Neural cell (in vitro differentiated cells): ENCODE measurements at regions not wholly inside any gene's neighbourhood (a gene's known extent, or its start where the extent isn't known, plus 50 kb on each side); places are given as distances from the start of the nearest gene placed in this dataset.

ENCODE experiments used
- H2AFZ ChIP-seq: fragments of 200-600, 300-800 bp; sonication (generic), shearing (Covaris generic); 2 replicates; pipeline ENCODE4 v1.6.0; 2014; ENCODE audit warnings: low read depth, mild to moderate bottlenecking, antibody characterized with exemption, low read length, moderate library complexity
- H3F3A ChIP-seq: fragments of 200-600 bp; shearing (Covaris generic); 2 replicates; pipeline ENCODE4 v1.6.1; 2016; ENCODE audit warnings: mild to moderate bottlenecking, moderate library complexity, mixed read lengths, antibody characterized with exemption, low read length; ENCODE audit not compliant: insufficient read depth, poor library complexity, severe bottlenecking
- H3K27ac ChIP-seq: fragments of 200-600, 300-800 bp; sonication (generic), shearing (Covaris generic); 2 replicates; pipeline ENCODE4 v1.5.1; 2014; ENCODE audit warnings: mild to moderate bottlenecking, low read length, moderate library complexity
- H3K27me3 ChIP-seq: fragments of 300-800, 200-600 bp; sonication (generic), shearing (Covaris generic); 2 replicates; pipeline ENCODE4 v1.6.0; 2014; ENCODE audit warnings: mild to moderate bottlenecking, low read depth, low read length, moderate library complexity; ENCODE audit not compliant: insufficient read depth
- H3K36me3 ChIP-seq: fragments of 300-800, 200-600 bp; sonication (generic), shearing (Covaris generic); 2 replicates; pipeline ENCODE4 v1.5.1; 2014; ENCODE audit warnings: mild to moderate bottlenecking, antibody characterized with exemption, low read length, moderate library complexity; ENCODE audit not compliant: insufficient read depth
- H3K4me2 ChIP-seq: fragments of 300-800, 200-600 bp; sonication (generic), shearing (Covaris generic); 2 replicates; pipeline ENCODE4 v1.6.0; 2014; ENCODE audit warnings: mild to moderate bottlenecking, low read length
- H3K4me3 ChIP-seq: fragments of 300-800, 200-600 bp; sonication (generic), shearing (Covaris generic); 2 replicates; pipeline ENCODE4 v1.5.1; 2014; ENCODE audit warnings: mild to moderate bottlenecking, low read length, moderate library complexity
- H3K79me2 ChIP-seq: fragments of 200-600 bp; shearing (Covaris generic); replicated peaks from 2 replicates; pipeline ENCODE4 v1.6.0; 2014; ENCODE audit warnings: mild to moderate bottlenecking, low read length, moderate library complexity; ENCODE audit not compliant: insufficient read depth
- H3K9ac ChIP-seq: fragments of 300-800, 200-600 bp; sonication (generic), shearing (Covaris generic); 2 replicates; pipeline ENCODE4 v1.6.1; 2016; ENCODE audit warnings: mild to moderate bottlenecking, low read length, mixed read lengths
- H3K9me2 ChIP-seq: fragments of 200-600 bp; shearing (Covaris generic); 2 replicates; pipeline ENCODE4 v1.6.1; 2016; ENCODE audit warnings: mild to moderate bottlenecking, low read length, mixed read lengths; ENCODE audit not compliant: insufficient read depth
- H3K9me3 ChIP-seq: fragments of 200-600, 300-800 bp; sonication (generic), shearing (Covaris generic); 2 replicates; pipeline ENCODE4 v1.6.1; 2016; ENCODE audit warnings: mild to moderate bottlenecking, mixed run types, low read length, moderate library complexity, mixed read lengths
- H4K20me1 ChIP-seq: fragments of 200-600 bp; shearing (Covaris generic); 2 replicates; pipeline ENCODE4 v1.6.1; 2016; ENCODE audit warnings: mild to moderate bottlenecking, mixed run types; ENCODE audit not compliant: insufficient read depth
- EP300 ChIP-seq: fragments of 450-650 bp; conservative IDR thresholded peaks from 2 replicates; pipeline ENCODE4 v1.6.1; 2014; ENCODE audit warnings: antibody characterized with exemption, mild to moderate bottlenecking, moderate library complexity; ENCODE audit not compliant: poor library complexity, severe bottlenecking
- EZH2 ChIP-seq: fragments of 200-600, 300-800 bp; shearing (Covaris generic), sonication (generic); IDR thresholded peaks from 2 replicates; pipeline ENCODE4 v1.6.1; 2014; ENCODE audit warnings: antibody characterized with exemption, low read length, borderline replicate concordance, mild to moderate bottlenecking; ENCODE audit not compliant: insufficient read depth, poor library complexity, severe bottlenecking
- MXI1 ChIP-seq: fragments of 450-650 bp; conservative IDR thresholded peaks from 2 replicates; pipeline ENCODE4 v1.6.1; 2014; ENCODE audit warnings: antibody characterized with exemption, mild to moderate bottlenecking; ENCODE audit not compliant: poor library complexity, severe bottlenecking
- POLR2AphosphoS5 ChIP-seq: IDR thresholded peaks from 2 replicates; pipeline ENCODE4 v1.6.1; 2012
- RAD21 ChIP-seq: fragments of 450-650 bp; conservative IDR thresholded peaks from 2 replicates; pipeline ENCODE4 v1.6.1; 2014; ENCODE audit warnings: antibody characterized with exemption, mild to moderate bottlenecking, moderate library complexity
- SMC3 ChIP-seq: fragments of 450-650 bp; conservative IDR thresholded peaks from 2 replicates; pipeline ENCODE4 v1.6.1; 2014; ENCODE audit warnings: antibody characterized with exemption, mild to moderate bottlenecking, moderate library complexity; ENCODE audit not compliant: poor library complexity
- TAF1 ChIP-seq: IDR thresholded peaks from 2 replicates; pipeline ENCODE4 v1.6.1; 2012; ENCODE audit warnings: low read depth
- TF ChIP-seq, protein P1 (sequence below): fragments of 450-650 bp; IDR thresholded peaks from 2 replicates; pipeline ENCODE4 v1.5.1; 2014; ENCODE audit warnings: antibody characterized with exemption, mild to moderate bottlenecking, moderate library complexity; ENCODE audit not compliant: poor library complexity, severe bottlenecking
- TF ChIP-seq, protein P2 (sequence below): IDR thresholded peaks from 2 replicates; pipeline ENCODE4 v1.6.1; 2012; ENCODE audit warnings: borderline replicate concordance

DNA sequence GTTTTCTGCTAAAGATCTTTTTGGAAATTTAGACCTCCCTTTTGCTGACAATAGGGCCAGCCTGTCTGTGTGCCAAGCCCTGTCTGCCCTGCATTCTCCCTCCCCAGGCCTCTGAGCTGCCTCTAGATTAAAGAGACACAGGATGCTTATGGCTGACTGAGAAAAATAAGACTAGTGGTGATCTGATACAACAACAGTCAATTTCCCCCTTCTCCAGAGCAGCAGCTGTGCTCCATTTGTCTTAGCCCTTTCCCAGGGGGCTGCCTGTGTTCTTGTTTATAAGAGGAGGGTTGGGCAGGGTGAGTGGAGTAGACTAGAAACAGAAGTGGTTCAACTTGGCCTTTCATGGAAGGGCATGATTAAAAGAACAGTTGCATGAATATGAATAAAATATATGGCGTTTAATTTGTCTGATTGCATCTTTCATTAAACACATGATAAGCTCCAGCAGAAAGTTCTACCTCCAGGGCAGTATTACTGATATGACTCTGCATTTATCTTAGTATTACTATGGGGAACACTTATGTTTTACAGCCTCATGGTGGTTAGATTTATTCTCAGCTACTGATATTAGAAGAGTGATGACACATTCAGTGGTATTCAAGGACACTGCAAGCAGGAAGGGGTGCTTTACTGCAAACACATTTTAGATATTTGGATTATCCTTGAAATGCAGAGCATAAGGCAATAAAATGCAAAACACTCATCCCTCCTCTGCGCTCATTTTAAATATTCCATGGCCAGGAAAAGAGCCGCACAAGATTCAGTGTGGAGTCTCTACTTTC is 150.2 kb upstream of the CLEC14A start:
- H2AFZ ChIP-seq: no peak overlapping the region
- H3K27me3 ChIP-seq: no peaks in the 10 kb centered on the region
- no peaks in the 10 kb centered on the region for H3K36me3 ChIP-seq
- no peaks in the 10 kb centered on the region for H3K9me3 ChIP-seq
- no peak overlapping the region for H3K4me2 ChIP-seq
- no peaks in the 10 kb centered on the region for H3K9me2 ChIP-seq
- TF ChIP-seq MXI1 (no peak), SMC3 (no peak)
- TF ChIP-seq, protein P1, sequence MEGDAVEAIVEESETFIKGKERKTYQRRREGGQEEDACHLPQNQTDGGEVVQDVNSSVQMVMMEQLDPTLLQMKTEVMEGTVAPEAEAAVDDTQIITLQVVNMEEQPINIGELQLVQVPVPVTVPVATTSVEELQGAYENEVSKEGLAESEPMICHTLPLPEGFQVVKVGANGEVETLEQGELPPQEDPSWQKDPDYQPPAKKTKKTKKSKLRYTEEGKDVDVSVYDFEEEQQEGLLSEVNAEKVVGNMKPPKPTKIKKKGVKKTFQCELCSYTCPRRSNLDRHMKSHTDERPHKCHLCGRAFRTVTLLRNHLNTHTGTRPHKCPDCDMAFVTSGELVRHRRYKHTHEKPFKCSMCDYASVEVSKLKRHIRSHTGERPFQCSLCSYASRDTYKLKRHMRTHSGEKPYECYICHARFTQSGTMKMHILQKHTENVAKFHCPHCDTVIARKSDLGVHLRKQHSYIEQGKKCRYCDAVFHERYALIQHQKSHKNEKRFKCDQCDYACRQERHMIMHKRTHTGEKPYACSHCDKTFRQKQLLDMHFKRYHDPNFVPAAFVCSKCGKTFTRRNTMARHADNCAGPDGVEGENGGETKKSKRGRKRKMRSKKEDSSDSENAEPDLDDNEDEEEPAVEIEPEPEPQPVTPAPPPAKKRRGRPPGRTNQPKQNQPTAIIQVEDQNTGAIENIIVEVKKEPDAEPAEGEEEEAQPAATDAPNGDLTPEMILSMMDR: peak; percentile 16
- no peaks in the 10 kb centered on the region for H3K79me2 ChIP-seq
- H3K27ac ChIP-seq: no peak overlapping the region
- no peaks in the 10 kb centered on the region for H4K20me1 ChIP-seq
- H3F3A ChIP-seq: peaks cover 5% of the 10 kb centered on the region
- H3K4me3 ChIP-seq: no peak overlapping the region
- no peak overlapping the region for H3K9ac ChIP-seq

DNA sequence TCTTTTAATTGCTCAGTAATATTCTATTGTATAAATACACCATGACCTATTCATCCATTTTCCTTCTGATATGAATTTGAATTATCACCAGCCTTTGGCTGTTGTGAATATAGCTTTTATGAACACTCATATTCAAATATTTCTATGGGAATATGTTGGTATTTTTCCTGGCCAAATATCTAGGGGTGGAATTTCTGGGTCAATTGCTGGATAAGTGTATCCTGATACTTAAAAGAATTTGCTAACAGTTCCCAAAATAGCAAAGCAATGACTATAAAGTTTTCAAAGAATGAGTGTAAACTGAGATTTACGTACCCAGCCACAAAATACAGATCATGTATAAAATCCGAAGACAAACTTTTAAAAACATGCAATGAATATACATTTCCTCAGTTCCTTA is 148.7 kb upstream of the CLEC14A start:
- Histone ChIP-seq H3K9ac (no peak overlapping the region), H3K9me3 (no peaks in the 10 kb centered on the region), H3F3A (peaks cover 5% of the 10 kb centered on the region), H3K4me3 (no peak overlapping the region), H3K27ac (no peak overlapping the region), H2AFZ (no peak overlapping the region), H3K27me3 (no peaks in the 10 kb centered on the region), H3K79me2 (no peaks in the 10 kb centered on the region), H3K9me2 (no peaks in the 10 kb centered on the region), H3K4me2 (no peak overlapping the region), H3K36me3 (no peaks in the 10 kb centered on the region), H4K20me1 (no peaks in the 10 kb centered on the region)
- TF ChIP-seq, protein P1: no peak
- TF ChIP-seq POLR2AphosphoS5 (no peak), TAF1 (no peak), EZH2 (no peak), EP300 (no peak), MXI1 (no peak), RAD21 (no peak), SMC3 (no peak)
- TF ChIP-seq, protein P2, sequence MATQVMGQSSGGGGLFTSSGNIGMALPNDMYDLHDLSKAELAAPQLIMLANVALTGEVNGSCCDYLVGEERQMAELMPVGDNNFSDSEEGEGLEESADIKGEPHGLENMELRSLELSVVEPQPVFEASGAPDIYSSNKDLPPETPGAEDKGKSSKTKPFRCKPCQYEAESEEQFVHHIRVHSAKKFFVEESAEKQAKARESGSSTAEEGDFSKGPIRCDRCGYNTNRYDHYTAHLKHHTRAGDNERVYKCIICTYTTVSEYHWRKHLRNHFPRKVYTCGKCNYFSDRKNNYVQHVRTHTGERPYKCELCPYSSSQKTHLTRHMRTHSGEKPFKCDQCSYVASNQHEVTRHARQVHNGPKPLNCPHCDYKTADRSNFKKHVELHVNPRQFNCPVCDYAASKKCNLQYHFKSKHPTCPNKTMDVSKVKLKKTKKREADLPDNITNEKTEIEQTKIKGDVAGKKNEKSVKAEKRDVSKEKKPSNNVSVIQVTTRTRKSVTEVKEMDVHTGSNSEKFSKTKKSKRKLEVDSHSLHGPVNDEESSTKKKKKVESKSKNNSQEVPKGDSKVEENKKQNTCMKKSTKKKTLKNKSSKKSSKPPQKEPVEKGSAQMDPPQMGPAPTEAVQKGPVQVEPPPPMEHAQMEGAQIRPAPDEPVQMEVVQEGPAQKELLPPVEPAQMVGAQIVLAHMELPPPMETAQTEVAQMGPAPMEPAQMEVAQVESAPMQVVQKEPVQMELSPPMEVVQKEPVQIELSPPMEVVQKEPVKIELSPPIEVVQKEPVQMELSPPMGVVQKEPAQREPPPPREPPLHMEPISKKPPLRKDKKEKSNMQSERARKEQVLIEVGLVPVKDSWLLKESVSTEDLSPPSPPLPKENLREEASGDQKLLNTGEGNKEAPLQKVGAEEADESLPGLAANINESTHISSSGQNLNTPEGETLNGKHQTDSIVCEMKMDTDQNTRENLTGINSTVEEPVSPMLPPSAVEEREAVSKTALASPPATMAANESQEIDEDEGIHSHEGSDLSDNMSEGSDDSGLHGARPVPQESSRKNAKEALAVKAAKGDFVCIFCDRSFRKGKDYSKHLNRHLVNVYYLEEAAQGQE: no peak
